ENCODE measurements at regions not wholly inside any gene's neighbourhood (a gene's known extent, or its start where the extent isn't known, plus 50 kb on each side); places are given as distances from the start of the nearest gene placed in this dataset.

GRCh38 chr1:96474985-96475743, 246.4 kb upstream of the PTBP2 start:
- H4K20me1 ChIP-seq (replicated peaks; ENCODE audit: control insufficient read depth, extremely low read depth, insufficient read depth, low read length) = no peaks in the 10 kb centered on the region
- FAIRE-seq = no peak

More at GRCh38 chr1:96474985-96475743, 246.4 kb upstream of the PTBP2 start:
- ChIA-PET POLR2A (no interaction called here), CTCF (no interaction called here)
- H3K36me3 ChIP-seq (ENCODE audit: control insufficient read depth in 2 of 2, extremely low read depth in 1 of 2, insufficient read depth in 2 of 2, low read length in 2 of 2) = no peaks in the 10 kb centered on the region
- H3K79me2 ChIP-seq (ENCODE audit: control insufficient read depth, insufficient read depth, low read length) = no peaks in the 10 kb centered on the region
- peaks cover 0 to 3% of the 10 kb centered on the region in 2 experiments for H3K27me3 ChIP-seq (ENCODE audit: control insufficient read depth in 2 of 2, insufficient read depth in 2 of 2, low read length in 2 of 2)
- H3K4me1 ChIP-seq (ENCODE audit: control insufficient read depth, extremely low read depth, insufficient read depth, low read length) = no peaks in the 10 kb centered on the region
- no peak for TF ChIP-seq POLR2A (IDR thresholded peaks at IDR 0.05; ENCODE audit: low read depth, low read length)
- TF ChIP-seq, protein P1, sequence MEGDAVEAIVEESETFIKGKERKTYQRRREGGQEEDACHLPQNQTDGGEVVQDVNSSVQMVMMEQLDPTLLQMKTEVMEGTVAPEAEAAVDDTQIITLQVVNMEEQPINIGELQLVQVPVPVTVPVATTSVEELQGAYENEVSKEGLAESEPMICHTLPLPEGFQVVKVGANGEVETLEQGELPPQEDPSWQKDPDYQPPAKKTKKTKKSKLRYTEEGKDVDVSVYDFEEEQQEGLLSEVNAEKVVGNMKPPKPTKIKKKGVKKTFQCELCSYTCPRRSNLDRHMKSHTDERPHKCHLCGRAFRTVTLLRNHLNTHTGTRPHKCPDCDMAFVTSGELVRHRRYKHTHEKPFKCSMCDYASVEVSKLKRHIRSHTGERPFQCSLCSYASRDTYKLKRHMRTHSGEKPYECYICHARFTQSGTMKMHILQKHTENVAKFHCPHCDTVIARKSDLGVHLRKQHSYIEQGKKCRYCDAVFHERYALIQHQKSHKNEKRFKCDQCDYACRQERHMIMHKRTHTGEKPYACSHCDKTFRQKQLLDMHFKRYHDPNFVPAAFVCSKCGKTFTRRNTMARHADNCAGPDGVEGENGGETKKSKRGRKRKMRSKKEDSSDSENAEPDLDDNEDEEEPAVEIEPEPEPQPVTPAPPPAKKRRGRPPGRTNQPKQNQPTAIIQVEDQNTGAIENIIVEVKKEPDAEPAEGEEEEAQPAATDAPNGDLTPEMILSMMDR (IDR thresholded peaks at IDR 0.05; ENCODE audit: extremely low read depth in 1 of 2, insufficient read depth in 1 of 2, low read depth in 1 of 2, low read length in 2 of 2) = no peak
- no peak for TF ChIP-seq GATA2 (IDR thresholded peaks at IDR 0.05; ENCODE audit: insufficient read depth, insufficient read length, low read depth, low read length)
- no peak for TF ChIP-seq FOS (IDR thresholded peaks at IDR 0.05; ENCODE audit: borderline replicate concordance, insufficient read depth, low read length)
- no peak for TF ChIP-seq POLR2AphosphoS5 (IDR thresholded peaks at IDR 0.05; ENCODE audit: insufficient read depth, low read depth, low read length)
- TF ChIP-seq MYC (IDR thresholded peaks at IDR 0.05; ENCODE audit: low read depth, low read length) = no peak
- TF ChIP-seq EZH2 (IDR thresholded peaks at IDR 0.05; ENCODE audit: borderline replicate concordance, low read depth, low read length, severe bottlenecking) = no peak
- TF ChIP-seq JUN (IDR thresholded peaks at IDR 0.05; ENCODE audit: borderline replicate concordance, insufficient read depth, insufficient read length, low read depth) = no peak
- TF ChIP-seq, protein P2, sequence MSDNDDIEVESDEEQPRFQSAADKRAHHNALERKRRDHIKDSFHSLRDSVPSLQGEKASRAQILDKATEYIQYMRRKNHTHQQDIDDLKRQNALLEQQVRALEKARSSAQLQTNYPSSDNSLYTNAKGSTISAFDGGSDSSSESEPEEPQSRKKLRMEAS (IDR thresholded peaks at IDR 0.05; ENCODE audit: insufficient read depth, insufficient read length) = no peak
- H3K9me3 ChIP-seq (replicated peaks; ENCODE audit: control insufficient read depth, insufficient read depth, low read length) = no peaks in the 10 kb centered on the region
- H3K27ac ChIP-seq (ENCODE audit: insufficient read depth, low read depth, low read length) = no peak overlapping the region
- BruUV-seq (replicated peaks) = no TSS peak
- no peak overlapping the region for H2AFZ ChIP-seq (ENCODE audit: low read depth, low read length)
- no peak for DNase-seq (ENCODE audit: low read depth, low spot score)
- no peaks in the 10 kb centered on the region for H3K9me1 ChIP-seq (replicated peaks; ENCODE audit: control insufficient read depth, extremely low read depth, insufficient read depth, low read length)
- H3K4me2 ChIP-seq (ENCODE audit: insufficient read depth, low read length) = no peak overlapping the region
- intact Hi-C loops (cut with micrococcal nuclease) = no loop called here
- dilution Hi-C loops (cut with MboI; ENCODE audit: extremely low pct_ligation_motif_present, low sequenced_read_pairs) = no loop called here
- no peak overlapping the region for H3K4me3 ChIP-seq (replicated peaks in 1 of 3; ENCODE audit: insufficient read depth in 1 of 3, low read depth in 1 of 3, low read length in 3 of 3)
- H3K9ac ChIP-seq (replicated peaks; ENCODE audit: extremely low read depth, insufficient read depth, low read length) = no peak overlapping the region

All from endothelial cell of umbilical vein (primary cell).